ENCODE measurements at regions not wholly inside any gene's neighbourhood (a gene's known extent, or its start where the extent isn't known, plus 50 kb on each side); places are given as distances from the start of the nearest gene placed in this dataset.

DNA sequence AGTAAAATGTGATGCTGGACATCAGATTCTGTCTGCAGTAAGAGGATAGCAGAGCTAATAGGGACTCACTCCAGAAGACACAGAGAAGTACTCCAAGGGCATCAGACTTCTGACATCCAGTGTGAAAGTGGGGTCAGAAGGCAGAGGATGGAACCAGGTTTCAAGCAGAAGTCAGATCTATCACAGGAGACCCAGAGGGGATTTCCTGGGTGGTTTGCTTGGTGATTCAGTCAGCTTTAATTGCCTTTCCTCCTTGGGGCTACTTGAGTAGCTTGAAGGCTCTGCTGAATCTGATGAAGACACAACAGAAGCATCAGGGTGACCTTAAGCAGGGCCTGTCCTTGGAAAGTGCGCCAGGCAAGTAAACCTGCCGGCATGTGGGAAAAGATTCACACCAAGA, 300.6 kb downstream of the COG6 start:
- TF ChIP-seq SIN3A (IDR thresholded peaks at IDR 0.05; ENCODE audit: borderline replicate concordance, insufficient read depth, low read length) (no peak), POLR2AphosphoS5 (IDR thresholded peaks at IDR 0.05; ENCODE audit: low read depth, low read length) (no peak), FOXP2 (optimal IDR thresholded peaks at IDR 0.05; ENCODE audit: borderline replicate concordance, extremely low read depth, extremely low read length, insufficient read depth) (no peak)
- TF ChIP-seq, protein P1, sequence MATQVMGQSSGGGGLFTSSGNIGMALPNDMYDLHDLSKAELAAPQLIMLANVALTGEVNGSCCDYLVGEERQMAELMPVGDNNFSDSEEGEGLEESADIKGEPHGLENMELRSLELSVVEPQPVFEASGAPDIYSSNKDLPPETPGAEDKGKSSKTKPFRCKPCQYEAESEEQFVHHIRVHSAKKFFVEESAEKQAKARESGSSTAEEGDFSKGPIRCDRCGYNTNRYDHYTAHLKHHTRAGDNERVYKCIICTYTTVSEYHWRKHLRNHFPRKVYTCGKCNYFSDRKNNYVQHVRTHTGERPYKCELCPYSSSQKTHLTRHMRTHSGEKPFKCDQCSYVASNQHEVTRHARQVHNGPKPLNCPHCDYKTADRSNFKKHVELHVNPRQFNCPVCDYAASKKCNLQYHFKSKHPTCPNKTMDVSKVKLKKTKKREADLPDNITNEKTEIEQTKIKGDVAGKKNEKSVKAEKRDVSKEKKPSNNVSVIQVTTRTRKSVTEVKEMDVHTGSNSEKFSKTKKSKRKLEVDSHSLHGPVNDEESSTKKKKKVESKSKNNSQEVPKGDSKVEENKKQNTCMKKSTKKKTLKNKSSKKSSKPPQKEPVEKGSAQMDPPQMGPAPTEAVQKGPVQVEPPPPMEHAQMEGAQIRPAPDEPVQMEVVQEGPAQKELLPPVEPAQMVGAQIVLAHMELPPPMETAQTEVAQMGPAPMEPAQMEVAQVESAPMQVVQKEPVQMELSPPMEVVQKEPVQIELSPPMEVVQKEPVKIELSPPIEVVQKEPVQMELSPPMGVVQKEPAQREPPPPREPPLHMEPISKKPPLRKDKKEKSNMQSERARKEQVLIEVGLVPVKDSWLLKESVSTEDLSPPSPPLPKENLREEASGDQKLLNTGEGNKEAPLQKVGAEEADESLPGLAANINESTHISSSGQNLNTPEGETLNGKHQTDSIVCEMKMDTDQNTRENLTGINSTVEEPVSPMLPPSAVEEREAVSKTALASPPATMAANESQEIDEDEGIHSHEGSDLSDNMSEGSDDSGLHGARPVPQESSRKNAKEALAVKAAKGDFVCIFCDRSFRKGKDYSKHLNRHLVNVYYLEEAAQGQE (IDR thresholded peaks at IDR 0.05; ENCODE audit: insufficient read depth in 1 of 2, low read depth in 2 of 2, low read length in 2 of 2) = no peak

Data from PFSK-1 (cell line).